K562 (cell line): ENCODE measurements at regions not wholly inside any gene's neighbourhood (a gene's known extent, or its start where the extent isn't known, plus 50 kb on each side); places are given as distances from the start of the nearest gene placed in this dataset.

ENCODE experiments used
- CEBPB ChIP-seq: fragments of 450-650 bp; IDR thresholded peaks from 2 replicates; pipeline ENCODE4 v1.6.1; 2016; ENCODE audit warnings: missing genetic modification characterization, missing compliant biosample characterization
- CREB1 ChIP-seq, 2 experiments: sonication (generic) in 1 of 2; formaldehyde crosslinking in 1 of 2; IDR thresholded peaks; 2 replicates each; pipeline versions ENCODE4 v1.6.1 to v1.8.0; 2012 to 2022; ENCODE audit warnings: inconsistent platforms in 1 of 2, mild to moderate bottlenecking in 1 of 2, missing genetic modification reagents in 1 of 2, moderate library complexity in 1 of 2
- EZH2 ChIP-seq: IDR thresholded peaks from 2 replicates; pipeline ENCODE4 v1.6.1; 2012; ENCODE audit warnings: low read depth, mild to moderate bottlenecking, inconsistent platforms, low read length, borderline replicate concordance
- MYC ChIP-seq, 2 experiments: fragments of 250-450 bp in 1 of 2; sonication (Bioruptor Pico) in 1 of 2; IDR thresholded peaks; 2 replicates each; pipeline versions ENCODE4 v1.5.1 to v1.6.1; 2012 to 2021; ENCODE audit warnings: low read depth in 2 of 2, borderline replicate concordance in 1 of 2, improper control_type of control experiment in 1 of 2, low read length in 1 of 2, mild to moderate bottlenecking in 1 of 2, moderate library complexity in 1 of 2
- POLR2A ChIP-seq: fragments of 450-650 bp; conservative IDR thresholded peaks from 2 replicates; pipeline ENCODE4 v1.6.1; 2016
- RAD21 ChIP-seq, 2 experiments: fragments of 250-450 bp in 1 of 2; fragments of 450-650 bp in 1 of 2; sonication (Bioruptor Pico) in 1 of 2; formaldehyde crosslinking in 1 of 2; IDR thresholded peaks in 1 of 2; conservative IDR thresholded peaks in 1 of 2; 2 replicates each; pipeline versions ENCODE4 v1.4.0 to v1.8.0; 2020 to 2022; ENCODE audit warnings: mild to moderate bottlenecking in 2 of 2, moderate library complexity in 1 of 2
- SPI1 ChIP-seq: IDR thresholded peaks from 2 replicates; pipeline ENCODE4 v1.6.1; 2011; ENCODE audit warnings: low read depth, low read length, control low read depth, borderline replicate concordance
- TARDBP ChIP-seq: fragments of 450-650 bp; IDR thresholded peaks from 2 replicates; pipeline ENCODE4 v1.6.1; 2016
- ZNF274 ChIP-seq: IDR thresholded peaks from 2 replicates; pipeline ENCODE4 v1.6.1; 2011; ENCODE audit warnings: low read depth, mild to moderate bottlenecking, low read length, moderate library complexity, borderline replicate concordance
- TF ChIP-seq, protein P1 (sequence below), 2 experiments: IDR thresholded peaks; 2 replicates each; pipeline ENCODE4 v1.6.1; 2011; ENCODE audit warnings: borderline replicate concordance in 1 of 2, control low read depth in 1 of 2, low read depth in 1 of 2, low read length in 1 of 2, mild to moderate bottlenecking in 1 of 2, mixed read lengths in 1 of 2, moderate library complexity in 1 of 2; ENCODE audit not compliant: insufficient read depth in 1 of 2, insufficient read length in 1 of 2, poor library complexity in 1 of 2, severe bottlenecking in 1 of 2; ENCODE audit errors: extremely low read depth in 1 of 2

DNA sequence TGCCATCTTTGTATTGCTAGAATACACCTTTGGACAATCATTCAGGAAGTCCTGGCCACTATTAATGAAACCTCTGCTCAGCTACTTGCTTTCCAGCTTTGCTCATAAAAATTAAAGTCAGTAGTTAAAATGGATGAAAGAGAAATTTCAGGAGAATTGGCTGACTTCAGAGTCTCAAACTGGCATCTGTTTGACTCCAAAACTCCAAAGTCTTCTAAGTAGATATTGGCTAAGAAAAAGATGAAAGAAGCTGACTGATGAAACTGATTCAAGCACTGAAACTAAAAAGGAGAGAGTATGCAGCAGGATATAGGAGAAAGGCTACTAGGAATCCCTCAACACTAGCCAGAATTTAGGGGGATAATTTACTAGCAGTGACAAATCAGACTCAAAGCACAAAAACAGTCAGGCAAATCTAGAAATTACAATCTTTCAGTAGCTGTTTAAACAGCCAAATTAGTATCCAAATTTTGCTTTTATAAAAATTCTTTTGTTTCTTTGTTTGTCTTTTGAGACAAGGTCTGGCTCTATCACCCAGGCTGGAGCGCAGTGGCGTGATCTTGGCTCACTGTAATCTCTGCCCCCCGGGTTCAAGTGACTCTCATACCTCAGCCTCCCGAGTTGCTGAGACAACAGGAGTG is 52.1 kb upstream of the DTNA start:
- no peak for TF ChIP-seq CEBPB (tag)
- TF ChIP-seq CREB1 (IDR thresholded peaks at IDR 0.05), result no peak
- no peak for TF ChIP-seq CREB1 (CRISPR knock-in tag; IDR thresholded peaks at IDR 0.05)
- TF ChIP-seq ZNF274, result no peak
- TF ChIP-seq MYC (IDR thresholded peaks at IDR 0.05; ENCODE audit: low read depth, low read length), result no peak
- no peak for TF ChIP-seq MYC (CRISPR knock-in tag; IDR thresholded peaks at IDR 0.05; ENCODE audit: borderline replicate concordance, low read depth)
- TF ChIP-seq TARDBP, result no peak
- TF ChIP-seq SPI1, result no peak
- TF ChIP-seq EZH2, result no peak
- TF ChIP-seq, protein P1, sequence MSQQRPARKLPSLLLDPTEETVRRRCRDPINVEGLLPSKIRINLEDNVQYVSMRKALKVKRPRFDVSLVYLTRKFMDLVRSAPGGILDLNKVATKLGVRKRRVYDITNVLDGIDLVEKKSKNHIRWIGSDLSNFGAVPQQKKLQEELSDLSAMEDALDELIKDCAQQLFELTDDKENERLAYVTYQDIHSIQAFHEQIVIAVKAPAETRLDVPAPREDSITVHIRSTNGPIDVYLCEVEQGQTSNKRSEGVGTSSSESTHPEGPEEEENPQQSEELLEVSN (IDR thresholded peaks at IDR 0.05; ENCODE audit: borderline replicate concordance in 1 of 2, extremely low read depth in 1 of 2, insufficient read depth in 1 of 2, insufficient read length in 1 of 2, low read depth in 1 of 2, low read length in 1 of 2, poor library complexity in 1 of 2, severe bottlenecking in 1 of 2), result no peak
- TF ChIP-seq RAD21 (CRISPR knock-in tag; conservative IDR thresholded peaks at IDR 0.05 in 1 of 2, IDR thresholded peaks at IDR 0.05 in 1 of 2), result no peak
- no peak for TF ChIP-seq POLR2A
